Thyroid gland (tissue), 4 donors: ENCODE measurements at regions not wholly inside any gene's neighbourhood (a gene's known extent, or its start where the extent isn't known, plus 50 kb on each side); places are given as distances from the start of the nearest gene placed in this dataset.

ENCODE experiments used
- POLR2A ChIP-seq, 2 donors: fragments of 450-650 bp; IDR thresholded peaks; one replicate each; pipeline ENCODE4 v1.6.1; 2017; ENCODE audit warnings: antibody characterized with exemption in 2 of 2, mild to moderate bottlenecking in 2 of 2, moderate library complexity in 1 of 2
- TF ChIP-seq, protein P1 (sequence below), 6 experiments: fragments of 200-600 bp in 3 of 6; fragments of 450-650 bp in 3 of 6; sonication (generic) in 3 of 6; IDR thresholded peaks; one replicate each; pipeline ENCODE4 v1.5.1; 2016 to 2019; ENCODE audit warnings: antibody characterized with exemption in 6 of 6, mild to moderate bottlenecking in 2 of 6, inconsistent platforms in 1 of 6, moderate library complexity in 1 of 6

DNA sequence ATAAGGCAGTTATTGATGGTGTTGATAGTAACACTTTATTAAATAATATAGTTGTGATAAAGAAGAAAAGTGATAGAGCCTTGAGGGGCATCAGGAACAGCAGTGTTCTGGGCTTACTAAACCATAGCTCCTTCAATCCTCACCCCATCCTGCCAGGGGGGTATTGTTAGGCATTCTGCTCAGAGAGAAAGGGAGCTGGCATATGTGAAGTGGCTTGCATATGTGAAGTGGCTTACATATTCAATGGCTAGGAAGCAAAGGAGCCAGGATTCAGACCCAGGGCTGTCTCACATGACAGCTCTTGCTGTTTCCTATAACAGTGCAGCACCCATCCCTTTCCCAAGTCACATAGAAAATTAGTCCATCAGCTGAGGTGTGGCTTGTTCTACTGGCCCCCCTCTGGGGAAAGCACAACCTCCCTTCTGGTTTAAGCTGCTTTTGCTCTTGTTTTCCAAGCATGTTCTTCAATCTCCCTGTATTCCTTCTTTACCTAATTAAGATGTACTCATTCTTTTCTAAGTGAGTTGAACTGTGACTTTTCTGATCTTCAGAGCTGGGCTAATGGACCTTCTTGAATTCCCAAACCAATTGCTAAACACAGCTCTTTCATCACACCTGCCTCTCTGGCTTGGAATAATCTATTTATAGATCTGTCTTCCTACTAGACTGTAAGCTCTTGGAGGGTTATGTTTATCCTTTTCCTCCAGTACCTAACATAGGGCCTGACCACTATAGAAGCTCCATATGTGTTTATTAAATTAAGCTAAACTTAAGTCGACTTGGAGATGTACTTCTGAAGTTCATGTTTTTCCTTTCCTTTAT lies 108.7 kb upstream of the GLI3 start:
- TF ChIP-seq, protein P1, sequence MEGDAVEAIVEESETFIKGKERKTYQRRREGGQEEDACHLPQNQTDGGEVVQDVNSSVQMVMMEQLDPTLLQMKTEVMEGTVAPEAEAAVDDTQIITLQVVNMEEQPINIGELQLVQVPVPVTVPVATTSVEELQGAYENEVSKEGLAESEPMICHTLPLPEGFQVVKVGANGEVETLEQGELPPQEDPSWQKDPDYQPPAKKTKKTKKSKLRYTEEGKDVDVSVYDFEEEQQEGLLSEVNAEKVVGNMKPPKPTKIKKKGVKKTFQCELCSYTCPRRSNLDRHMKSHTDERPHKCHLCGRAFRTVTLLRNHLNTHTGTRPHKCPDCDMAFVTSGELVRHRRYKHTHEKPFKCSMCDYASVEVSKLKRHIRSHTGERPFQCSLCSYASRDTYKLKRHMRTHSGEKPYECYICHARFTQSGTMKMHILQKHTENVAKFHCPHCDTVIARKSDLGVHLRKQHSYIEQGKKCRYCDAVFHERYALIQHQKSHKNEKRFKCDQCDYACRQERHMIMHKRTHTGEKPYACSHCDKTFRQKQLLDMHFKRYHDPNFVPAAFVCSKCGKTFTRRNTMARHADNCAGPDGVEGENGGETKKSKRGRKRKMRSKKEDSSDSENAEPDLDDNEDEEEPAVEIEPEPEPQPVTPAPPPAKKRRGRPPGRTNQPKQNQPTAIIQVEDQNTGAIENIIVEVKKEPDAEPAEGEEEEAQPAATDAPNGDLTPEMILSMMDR (IDR thresholded peaks at IDR 0.05) = no peak
- TF ChIP-seq POLR2A (IDR thresholded peaks at IDR 0.05) = no peak
